Fibroblast of pulmonary artery (primary cell): ENCODE measurements at regions not wholly inside any gene's neighbourhood (a gene's known extent, or its start where the extent isn't known, plus 50 kb on each side); places are given as distances from the start of the nearest gene placed in this dataset.
"Not testable (repeated sequence)": the region's sequence is repeated elsewhere in the genome, so short reads cannot be mapped to it uniquely, and the experiment has no call there.

ENCODE experiments used
- DNase-seq: peaks from one replicate; pipeline ENCODE4 v3.0.0-alpha.2; 2010; ENCODE audit warnings: low read depth
- H3K4me3 ChIP-seq: replicated peaks from 2 replicates; pipeline ENCODE4 v1.5.1; 2011; ENCODE audit warnings: low read depth, mild to moderate bottlenecking, control low read depth, low read length, moderate library complexity
- CTCF ChIP-seq: IDR thresholded peaks from 2 replicates; pipeline ENCODE4 v1.5.1; 2011; ENCODE audit warnings: mild to moderate bottlenecking, control low read depth, low read length, inconsistent platforms; ENCODE audit errors: missing control alignments

GRCh38 chr1:3996846-3997705, 97.0 kb upstream of the C1orf174 start:
- no peak for TF ChIP-seq CTCF
- no peak for DNase-seq
- no peak overlapping the region for H3K4me3 ChIP-seq

- TF ChIP-seq CTCF = no peak
- H3K4me3 ChIP-seq = no peak overlapping the region
- DNase-seq = no peak
Observed at GRCh38 chr1:3998086-3998485, 98.0 kb upstream of the C1orf174 start.

GRCh38 chr1:3999514-3999913, 99.4 kb upstream of the C1orf174 start:
- not testable (repeated sequence) for H3K4me3 ChIP-seq, DNase-seq

- no peak for TF ChIP-seq CTCF
Observed at GRCh38 chr1:3999941-4000735, 100.1 kb upstream of the C1orf174 start.

GRCh38 chr1:4000811-4001251, 100.8 kb upstream of the C1orf174 start:
- H3K4me3 ChIP-seq = no peak overlapping the region
- TF ChIP-seq CTCF = no peak
- DNase-seq = no peak

More at GRCh38 chr1:3999941-4000735, 100.1 kb upstream of the C1orf174 start:
- no peak overlapping the region for H3K4me3 ChIP-seq
- no peak for DNase-seq

GRCh38 chr1:4001461-4001860, 101.4 kb upstream of the C1orf174 start:
- no peak for DNase-seq
- no peak for TF ChIP-seq CTCF
- H3K4me3 ChIP-seq = no peak overlapping the region

GRCh38 chr1:4002061-4002521, 102.0 kb upstream of the C1orf174 start:
- TF ChIP-seq CTCF = no peak
- no peak for DNase-seq
- no peak overlapping the region for H3K4me3 ChIP-seq
